Ishikawa (cell line): ENCODE measurements at regions not wholly inside any gene's neighbourhood (a gene's known extent, or its start where the extent isn't known, plus 50 kb on each side); places are given as distances from the start of the nearest gene placed in this dataset.

Source experiments
- CEBPB ChIP-seq: IDR thresholded peaks from 2 replicates; pipeline ENCODE4 v1.6.1; 2012
- EP300 ChIP-seq: IDR thresholded peaks from 2 replicates; pipeline ENCODE4 v1.6.1; 2012; ENCODE audit warnings: borderline replicate concordance
- MAX ChIP-seq: IDR thresholded peaks from 2 replicates; pipeline ENCODE4 v1.6.1; 2012
- TAF1 ChIP-seq: IDR thresholded peaks from 2 replicates; pipeline ENCODE4 v1.6.1; 2012; ENCODE audit warnings: low read depth, mild to moderate bottlenecking
- TCF12 ChIP-seq: IDR thresholded peaks from 2 replicates; pipeline ENCODE4 v1.6.1; 2012; ENCODE audit warnings: low read depth
- TEAD4 ChIP-seq: IDR thresholded peaks from 2 replicates; pipeline ENCODE4 v1.6.1; 2012
- TF ChIP-seq, protein P1 (sequence below): IDR thresholded peaks from 2 replicates; pipeline ENCODE4 v1.6.1; 2012; ENCODE audit warnings: low read depth, mild to moderate bottlenecking

DNA sequence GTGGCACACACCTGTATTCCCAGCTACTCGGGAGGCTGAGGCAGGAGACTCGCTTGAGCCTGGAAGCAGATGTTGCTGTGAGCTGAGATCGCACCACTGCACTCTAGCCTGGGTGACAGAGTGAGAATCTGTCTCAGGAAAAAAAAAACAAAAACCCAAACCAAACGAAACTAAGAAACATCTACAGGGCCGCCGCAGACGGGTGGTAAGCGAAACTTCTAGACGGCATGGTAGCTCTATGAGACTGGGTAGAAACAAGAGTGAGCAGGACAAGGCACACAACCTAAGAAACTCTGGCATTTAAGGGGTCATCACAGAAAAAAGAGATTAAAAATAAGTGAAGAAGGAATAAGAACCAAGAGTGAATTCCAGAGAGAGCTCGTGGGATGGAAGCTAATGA lies 454.8 kb upstream of the KLF4 start:
- TF ChIP-seq TAF1 (no peak), MAX (no peak), CEBPB (no peak), EP300 (no peak), TCF12 (no peak), TEAD4 (no peak)
- TF ChIP-seq, protein P1, sequence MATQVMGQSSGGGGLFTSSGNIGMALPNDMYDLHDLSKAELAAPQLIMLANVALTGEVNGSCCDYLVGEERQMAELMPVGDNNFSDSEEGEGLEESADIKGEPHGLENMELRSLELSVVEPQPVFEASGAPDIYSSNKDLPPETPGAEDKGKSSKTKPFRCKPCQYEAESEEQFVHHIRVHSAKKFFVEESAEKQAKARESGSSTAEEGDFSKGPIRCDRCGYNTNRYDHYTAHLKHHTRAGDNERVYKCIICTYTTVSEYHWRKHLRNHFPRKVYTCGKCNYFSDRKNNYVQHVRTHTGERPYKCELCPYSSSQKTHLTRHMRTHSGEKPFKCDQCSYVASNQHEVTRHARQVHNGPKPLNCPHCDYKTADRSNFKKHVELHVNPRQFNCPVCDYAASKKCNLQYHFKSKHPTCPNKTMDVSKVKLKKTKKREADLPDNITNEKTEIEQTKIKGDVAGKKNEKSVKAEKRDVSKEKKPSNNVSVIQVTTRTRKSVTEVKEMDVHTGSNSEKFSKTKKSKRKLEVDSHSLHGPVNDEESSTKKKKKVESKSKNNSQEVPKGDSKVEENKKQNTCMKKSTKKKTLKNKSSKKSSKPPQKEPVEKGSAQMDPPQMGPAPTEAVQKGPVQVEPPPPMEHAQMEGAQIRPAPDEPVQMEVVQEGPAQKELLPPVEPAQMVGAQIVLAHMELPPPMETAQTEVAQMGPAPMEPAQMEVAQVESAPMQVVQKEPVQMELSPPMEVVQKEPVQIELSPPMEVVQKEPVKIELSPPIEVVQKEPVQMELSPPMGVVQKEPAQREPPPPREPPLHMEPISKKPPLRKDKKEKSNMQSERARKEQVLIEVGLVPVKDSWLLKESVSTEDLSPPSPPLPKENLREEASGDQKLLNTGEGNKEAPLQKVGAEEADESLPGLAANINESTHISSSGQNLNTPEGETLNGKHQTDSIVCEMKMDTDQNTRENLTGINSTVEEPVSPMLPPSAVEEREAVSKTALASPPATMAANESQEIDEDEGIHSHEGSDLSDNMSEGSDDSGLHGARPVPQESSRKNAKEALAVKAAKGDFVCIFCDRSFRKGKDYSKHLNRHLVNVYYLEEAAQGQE = no peak
